Activated CD4-positive, alpha-beta T cell treated with anti-CD3 and anti-CD28 coated beads, Interleukin-2, amount 50 U/mL, for 16 hours (primary cell): ENCODE measurements at regions not wholly inside any gene's neighbourhood (a gene's known extent, or its start where the extent isn't known, plus 50 kb on each side); places are given as distances from the start of the nearest gene placed in this dataset.

Experiments
- DNase-seq: peaks from one replicate; pipeline ENCODE4 v3.0.0-alpha.2; 2020

- DNase-seq, result no peak
These were observed 72.8 kb upstream of the TMEFF2 start for GRCh38 chr2:192267484-192267883.

GRCh38 chr2:192265751-192266150 lies 71.0 kb upstream of the TMEFF2 start:
- no peak for DNase-seq

GRCh38 chr2:192254444-192254843 lies 59.7 kb upstream of the TMEFF2 start:
- DNase-seq, result no peak

- DNase-seq, result no peak
These were observed 59.0 kb upstream of the TMEFF2 start for GRCh38 chr2:192253692-192254091.

GRCh38 chr2:192250961-192251360 lies 56.2 kb upstream of the TMEFF2 start:
- DNase-seq, result no peak

GRCh38 chr2:192247456-192247855 lies 52.7 kb upstream of the TMEFF2 start:
- no peak for DNase-seq

- no peak for DNase-seq
These were observed 51.6 kb upstream of the TMEFF2 start for GRCh38 chr2:192246297-192246696.

GRCh38 chr2:192245329-192245728 lies 50.6 kb upstream of the TMEFF2 start:
- no peak for DNase-seq
